Mesodermal cell (in vitro differentiated cells): ENCODE measurements at regions not wholly inside any gene's neighbourhood (a gene's known extent, or its start where the extent isn't known, plus 50 kb on each side); places are given as distances from the start of the nearest gene placed in this dataset.

Source experiments
- H3K27ac ChIP-seq: 2 replicates; pipeline ENCODE4 v1.7.0; 2013; ENCODE audit warnings: mild to moderate bottlenecking, low read depth, low read length, moderate library complexity; ENCODE audit not compliant: severe bottlenecking
- H3K36me3 ChIP-seq: 2 replicates; pipeline ENCODE4 v1.7.1; 2013; ENCODE audit warnings: mild to moderate bottlenecking, low read length, moderate library complexity; ENCODE audit not compliant: control insufficient read depth, insufficient read depth
- H3K4me1 ChIP-seq: one replicate; pipeline ENCODE4 v1.7.1; 2013; ENCODE audit warnings: mild to moderate bottlenecking, low read length; ENCODE audit not compliant: insufficient read depth, control insufficient read depth, poor library complexity, severe bottlenecking
- H3K4me3 ChIP-seq: 2 replicates; pipeline ENCODE4 v1.7.0; 2013; ENCODE audit warnings: low read length, control low read depth, mild to moderate bottlenecking; ENCODE audit not compliant: insufficient read depth, poor library complexity, severe bottlenecking; ENCODE audit errors: extremely low read depth
- H3K9me3 ChIP-seq: 2 replicates; pipeline ENCODE4 v1.7.1; 2013; ENCODE audit warnings: mild to moderate bottlenecking, low read length, moderate library complexity; ENCODE audit not compliant: control insufficient read depth
- WGBS, 2 experiments: methylation state at CpG; one replicate each; pipeline ENCODE4 v1.1.5; 2013; ENCODE audit warnings: missing lambda C conversion rate in 2 of 2; ENCODE audit not compliant: insufficient coverage in 2 of 2; 5-methylcytosine and 5-hydroxymethylcytosine counted together

DNA sequence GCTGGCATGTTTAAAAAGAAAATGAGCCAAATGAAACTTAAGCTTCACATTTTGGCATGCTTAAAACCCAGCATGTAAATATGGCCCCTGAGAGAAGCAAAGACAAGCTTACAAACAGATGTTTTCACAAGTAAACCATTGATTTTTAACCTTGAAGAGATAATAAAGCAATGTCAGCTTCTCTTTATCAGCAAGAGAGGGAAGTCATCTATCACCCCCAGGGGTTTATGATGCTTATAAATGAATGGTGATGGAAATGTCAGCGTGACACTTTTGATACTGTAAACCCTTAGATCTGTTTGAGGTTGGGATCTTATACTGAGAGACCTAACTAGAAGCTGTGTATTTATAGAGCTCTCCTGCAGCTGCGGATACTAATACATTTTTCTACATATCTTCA, 471.3 kb downstream of the PLA2G4A start:
- Histone ChIP-seq H3K27ac (no peak overlapping the region), H3K9me3 (no peaks in the 10 kb centered on the region), H3K4me3 (no peak overlapping the region), H3K4me1 (no peaks in the 10 kb centered on the region), H3K36me3 (no peaks in the 10 kb centered on the region)
- WGBS, 2 experiments, result 83% methylated on average over 1 of the region's 2 CpGs; no CpG with 5 or more reads in 1 of the 2 experiments

DNA sequence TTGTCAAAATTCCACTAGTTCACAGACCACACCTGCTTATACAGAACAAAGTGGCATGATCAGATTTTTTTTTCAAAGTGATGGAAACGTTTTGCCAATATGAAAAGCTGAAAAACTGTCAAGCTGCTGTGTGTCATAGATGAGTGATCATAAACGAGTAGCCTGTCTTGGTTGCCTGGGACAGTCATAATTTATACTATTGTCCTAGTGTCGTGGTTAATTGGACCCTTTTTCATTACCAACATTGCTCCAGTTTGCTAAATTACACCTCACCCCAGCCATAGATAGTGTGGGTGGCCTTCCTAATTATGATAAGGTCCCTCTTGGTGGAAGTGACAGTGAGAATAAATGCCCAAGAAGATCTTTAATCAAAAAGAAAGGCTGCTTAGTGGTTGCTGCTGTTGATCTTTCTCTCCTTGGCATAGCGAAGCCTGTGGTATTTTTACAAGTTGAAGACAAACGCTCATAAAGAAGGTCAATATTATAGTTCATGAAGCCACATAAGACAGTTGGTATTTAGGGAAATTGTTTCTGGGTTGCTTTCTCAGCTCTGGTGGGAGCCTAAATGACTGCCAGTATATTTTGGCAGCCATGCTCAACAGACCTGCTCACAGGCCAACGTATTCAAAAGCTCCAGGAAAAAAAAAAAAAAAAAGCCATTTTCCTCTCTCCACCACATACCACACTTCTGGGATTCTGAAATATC, 478.1 kb downstream of the PLA2G4A start:
- H3K4me3 ChIP-seq, result no peak overlapping the region
- no peaks in the 10 kb centered on the region for H3K9me3 ChIP-seq
- H3K4me1 ChIP-seq, result no peaks in the 10 kb centered on the region
- no peaks in the 10 kb centered on the region for H3K36me3 ChIP-seq
- 87 to 95% methylated on average over 3 of the region's 6 CpGs for WGBS, 2 experiments
- H3K27ac ChIP-seq, result no peak overlapping the region

GRCh38 chr1:187310038-187310631, 481.4 kb downstream of the PLA2G4A start:
- 100% methylated on average over 1 of the region's 3 CpGs; no CpG with 5 or more reads in 1 of the 2 experiments for WGBS, 2 experiments
- Histone ChIP-seq H3K4me1 (no peaks in the 10 kb centered on the region), H3K4me3 (no peak overlapping the region), H3K9me3 (no peaks in the 10 kb centered on the region), H3K27ac (no peak overlapping the region), H3K36me3 (no peaks in the 10 kb centered on the region)

GRCh38 chr1:187313115-187313514, 484.4 kb downstream of the PLA2G4A start:
- no peaks in the 10 kb centered on the region for H3K9me3 ChIP-seq
- no peak overlapping the region for H3K4me3 ChIP-seq
- H3K27ac ChIP-seq, result no peak overlapping the region
- no peaks in the 10 kb centered on the region for H3K36me3 ChIP-seq
- WGBS, 2 experiments, result 80% methylated on average over 2 of the region's 2 CpGs; no CpG with 5 or more reads in 1 of the 2 experiments
- H3K4me1 ChIP-seq, result no peaks in the 10 kb centered on the region

- Histone ChIP-seq H3K9me3 (no peaks in the 10 kb centered on the region), H3K4me3 (no peak overlapping the region), H3K36me3 (no peaks in the 10 kb centered on the region), H3K4me1 (no peaks in the 10 kb centered on the region), H3K27ac (no peak overlapping the region)
- no CpG with 5 or more reads among the region's 1 CpG for WGBS, 2 experiments
These were observed 497.8 kb downstream of the PLA2G4A start for GRCh38 chr1:187326557-187326956.

GRCh38 chr1:187336441-187337168, 507.9 kb downstream of the PLA2G4A start:
- no peak overlapping the region for H3K4me3 ChIP-seq
- WGBS, 2 experiments, result 83% methylated on average over 1 of the region's 2 CpGs; no CpG with 5 or more reads in 1 of the 2 experiments

DNA sequence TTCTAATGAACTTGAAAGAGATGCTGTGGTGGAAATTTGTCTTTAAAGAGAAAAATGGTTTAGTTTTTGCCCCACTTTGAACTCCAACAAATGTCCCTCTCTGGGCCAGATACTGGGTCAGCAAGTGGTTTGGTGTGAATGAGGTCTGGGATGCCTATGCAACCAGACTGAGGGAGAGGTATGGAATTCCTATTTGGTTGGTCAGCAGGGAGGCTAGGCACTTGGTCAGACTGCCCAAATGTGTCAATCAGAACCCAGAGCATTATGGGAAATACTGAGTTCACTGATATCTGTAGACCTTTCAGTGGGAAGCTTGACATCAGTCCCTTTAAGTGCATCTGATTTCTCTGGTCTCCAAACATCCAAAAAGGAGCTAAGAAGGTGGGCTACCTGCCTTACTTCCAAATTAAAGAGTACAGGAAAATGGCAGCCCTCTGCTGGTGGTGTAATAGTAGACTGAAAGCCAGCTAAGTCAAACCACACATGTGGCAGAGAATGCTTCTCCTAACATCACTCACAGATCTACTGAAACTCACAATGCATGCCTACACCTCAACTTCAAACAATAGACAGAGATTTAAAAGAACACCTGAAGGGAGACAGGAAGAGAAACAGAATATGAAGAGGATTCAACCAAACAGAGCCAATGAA, 510.1 kb downstream of the PLA2G4A start:
- no peak overlapping the region for H3K27ac ChIP-seq
- no peaks in the 10 kb centered on the region for H3K36me3 ChIP-seq
- no peaks in the 10 kb centered on the region for H3K9me3 ChIP-seq
- H3K4me1 ChIP-seq, result no peaks in the 10 kb centered on the region
- no peak overlapping the region for H3K4me3 ChIP-seq

More at GRCh38 chr1:187336441-187337168, 507.9 kb downstream of the PLA2G4A start:
- no peaks in the 10 kb centered on the region for H3K9me3 ChIP-seq
- no peaks in the 10 kb centered on the region for H3K36me3 ChIP-seq
- no peak overlapping the region for H3K27ac ChIP-seq
- H3K4me1 ChIP-seq, result no peaks in the 10 kb centered on the region

DNA sequence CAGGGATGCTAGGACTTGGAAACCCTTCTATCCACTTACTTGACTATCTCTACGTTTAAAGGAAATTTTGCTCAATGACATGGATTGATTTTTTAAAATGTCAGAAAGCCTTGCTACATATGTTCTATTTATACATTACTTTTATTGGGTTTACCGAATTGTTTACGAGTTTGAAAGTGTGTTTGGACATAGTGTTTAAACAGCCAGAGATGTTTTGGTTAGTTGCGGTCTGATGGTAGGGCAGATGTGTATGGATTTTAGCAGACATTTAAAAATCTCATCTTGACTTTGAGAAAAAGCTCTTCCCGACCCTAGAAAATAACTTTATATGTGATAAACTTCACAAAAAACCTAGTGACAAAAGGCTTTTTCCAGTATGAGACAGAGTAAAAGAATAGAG, 513.7 kb downstream of the PLA2G4A start:
- H3K27ac ChIP-seq, result no peak overlapping the region
- no peaks in the 10 kb centered on the region for H3K36me3 ChIP-seq
- H3K4me3 ChIP-seq, result no peak overlapping the region
- no peaks in the 10 kb centered on the region for H3K4me1 ChIP-seq
- WGBS, 2 experiments, result no CpG with 5 or more reads among the region's 5 CpGs
- no peaks in the 10 kb centered on the region for H3K9me3 ChIP-seq

DNA sequence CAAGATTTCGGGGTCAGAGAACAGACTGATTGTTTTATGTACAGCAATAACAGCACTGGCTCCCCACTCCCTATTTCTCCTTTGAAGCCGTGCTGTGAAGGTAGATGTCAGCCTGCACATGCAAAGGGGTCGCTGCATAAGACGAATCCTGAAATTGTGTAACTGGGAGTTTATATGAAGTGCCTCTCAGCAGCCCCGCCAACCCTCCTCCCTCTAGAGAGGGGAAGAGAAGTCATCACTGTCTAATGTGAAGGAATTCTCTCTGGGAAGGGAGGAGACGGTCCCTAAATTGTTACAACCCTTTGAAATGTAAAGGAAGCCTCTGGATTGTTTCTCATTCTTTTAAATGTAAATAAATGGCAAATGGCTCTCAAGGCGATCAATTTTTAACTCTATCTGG, 545.3 kb downstream of the PLA2G4A start:
- Histone ChIP-seq H3K4me3 (no peak overlapping the region), H3K9me3 (no peaks in the 10 kb centered on the region), H3K36me3 (no peaks in the 10 kb centered on the region), H3K27ac (no peak overlapping the region), H3K4me1 (peaks cover 8% of the 10 kb centered on the region)
- WGBS, 2 experiments, result 35% methylated on average over 4 of the region's 7 CpGs; no CpG with 5 or more reads in 1 of the 2 experiments

GRCh38 chr1:187374742-187375141, 546.0 kb downstream of the PLA2G4A start:
- Histone ChIP-seq H3K9me3 (no peaks in the 10 kb centered on the region), H3K27ac (no peak overlapping the region), H3K36me3 (no peaks in the 10 kb centered on the region), H3K4me3 (no peak overlapping the region), H3K4me1 (peaks cover 8% of the 10 kb centered on the region)
- 59 to 83% methylated on average over 1 of the region's 1 CpG for WGBS, 2 experiments
